HL-60/S4 treated with retinoic acid at 250 ng/mL for 4 days and 3 days (cell line): ENCODE measurements at regions not wholly inside any gene's neighbourhood (a gene's known extent, or its start where the extent isn't known, plus 50 kb on each side); places are given as distances from the start of the nearest gene placed in this dataset.
"Not testable (repeated sequence)": the region's sequence is repeated elsewhere in the genome, so short reads cannot be mapped to it uniquely, and the experiment has no call there.

Experiments
- in situ Hi-C: fragments of 300-500 bp; cut with MboI; formaldehyde crosslinking; loops from 2 replicates; pipeline ENCODE4 v1.7.0; 2022; ENCODE audit warnings: low sequenced_read_pairs

- in situ Hi-C loops, result no loop called here
Observed at GRCh38 chr6:85135376-85136094, 314.3 kb upstream of the NT5E start.

GRCh38 chr6:85134172-85134571 lies 315.7 kb upstream of the NT5E start:
- in situ Hi-C loops, result no loop called here

- in situ Hi-C loops, result no loop called here
Observed at GRCh38 chr6:85132091-85132490, 317.8 kb upstream of the NT5E start.

GRCh38 chr6:85130743-85131142 lies 319.1 kb upstream of the NT5E start:
- in situ Hi-C loops, result no loop called here

- in situ Hi-C loops, result no loop called here
Observed at GRCh38 chr6:85129881-85130280, 320.0 kb upstream of the NT5E start.

- in situ Hi-C loops, result no loop called here
Observed at GRCh38 chr6:85128781-85129180, 321.1 kb upstream of the NT5E start.

GRCh38 chr6:85128256-85128655 lies 321.6 kb upstream of the NT5E start:
- in situ Hi-C loops, result not testable (repeated sequence)

- in situ Hi-C loops, result no loop called here
Observed at GRCh38 chr6:85127696-85128243, 322.1 kb upstream of the NT5E start.

- in situ Hi-C loops, result no loop called here
Observed at GRCh38 chr6:85127168-85127498, 322.8 kb upstream of the NT5E start.

- in situ Hi-C loops, result no loop called here
Observed at GRCh38 chr6:85126485-85127167, 323.3 kb upstream of the NT5E start.

GRCh38 chr6:85125526-85125925 lies 324.4 kb upstream of the NT5E start:
- in situ Hi-C loops, result no loop called here

- in situ Hi-C loops, result no loop called here
Observed at GRCh38 chr6:85124472-85125354, 325.2 kb upstream of the NT5E start.

GRCh38 chr6:85121158-85121557 lies 328.7 kb upstream of the NT5E start:
- in situ Hi-C loops, result no loop called here

- in situ Hi-C loops, result no loop called here
Observed at GRCh38 chr6:85118652-85119235, 331.1 kb upstream of the NT5E start.

GRCh38 chr6:85118233-85118632 lies 331.6 kb upstream of the NT5E start:
- in situ Hi-C loops, result no loop called here

GRCh38 chr6:85116475-85116874 lies 333.4 kb upstream of the NT5E start:
- in situ Hi-C loops, result no loop called here

GRCh38 chr6:85115876-85116275 lies 334.0 kb upstream of the NT5E start:
- in situ Hi-C loops, result no loop called here

- in situ Hi-C loops, result no loop called here
Observed at GRCh38 chr6:85115376-85115775, 334.5 kb upstream of the NT5E start.

- in situ Hi-C loops, result no loop called here
Observed at GRCh38 chr6:85114581-85114935, 335.3 kb upstream of the NT5E start.

- in situ Hi-C loops, result no loop called here
Observed at GRCh38 chr6:85113934-85114580, 335.8 kb upstream of the NT5E start.

GRCh38 chr6:85112540-85112939 lies 337.3 kb upstream of the NT5E start:
- in situ Hi-C loops, result no loop called here
